ENCODE measurements at regions not wholly inside any gene's neighbourhood (a gene's known extent, or its start where the extent isn't known, plus 50 kb on each side); places are given as distances from the start of the nearest gene placed in this dataset.
A peak's percentile ranks its signal among the peaks of the same experiment; 100 is the strongest.
"Not testable (repeated sequence)": the region's sequence is repeated elsewhere in the genome, so short reads cannot be mapped to it uniquely, and the experiment has no call there.

DNA sequence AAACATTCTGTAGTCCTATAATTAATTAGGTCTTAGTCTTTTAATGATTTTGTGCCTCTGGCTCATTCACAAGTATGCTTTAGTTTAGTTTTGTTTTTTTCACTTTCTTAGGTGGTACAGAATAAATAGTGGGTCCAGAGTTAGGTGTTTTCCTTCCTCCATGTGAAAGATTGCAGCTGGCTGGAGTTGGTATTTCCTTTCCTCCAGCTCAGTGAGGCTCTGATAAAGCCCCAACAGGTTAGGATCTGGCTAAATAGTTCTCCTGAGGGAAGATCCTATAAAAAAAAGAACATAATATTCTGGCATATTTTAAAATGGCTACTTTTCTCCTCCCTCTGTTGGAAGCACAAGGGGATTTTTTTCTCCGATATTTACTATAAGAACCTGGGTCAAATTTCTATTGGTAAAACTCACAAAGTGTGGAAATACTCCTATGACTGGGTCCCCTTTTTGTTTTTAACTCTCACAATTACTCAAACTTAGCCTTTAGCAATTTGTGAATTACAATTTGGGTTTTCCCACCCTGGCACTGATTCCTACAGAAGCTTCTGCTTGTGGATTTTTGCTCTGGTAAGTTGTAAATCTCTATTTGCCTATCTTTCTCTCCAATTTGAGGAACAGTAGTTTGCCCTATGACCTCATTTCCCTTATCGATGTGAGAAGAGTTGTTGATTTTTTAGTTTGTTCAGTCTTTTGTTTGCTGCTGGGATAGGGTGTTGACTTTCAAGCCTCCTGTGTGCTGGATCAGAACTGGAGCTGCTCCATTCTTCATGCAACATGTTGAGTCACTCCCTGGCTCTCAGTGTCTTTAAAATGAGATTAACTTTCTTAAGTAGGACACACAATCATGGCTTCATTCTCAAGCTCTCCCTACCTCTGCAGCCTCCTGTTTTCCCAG is 500.9 kb downstream of the RNF144A start:
- no peak overlapping the region for H3K27ac ChIP-seq
- H3K4me3 ChIP-seq: no peak overlapping the region

DNA sequence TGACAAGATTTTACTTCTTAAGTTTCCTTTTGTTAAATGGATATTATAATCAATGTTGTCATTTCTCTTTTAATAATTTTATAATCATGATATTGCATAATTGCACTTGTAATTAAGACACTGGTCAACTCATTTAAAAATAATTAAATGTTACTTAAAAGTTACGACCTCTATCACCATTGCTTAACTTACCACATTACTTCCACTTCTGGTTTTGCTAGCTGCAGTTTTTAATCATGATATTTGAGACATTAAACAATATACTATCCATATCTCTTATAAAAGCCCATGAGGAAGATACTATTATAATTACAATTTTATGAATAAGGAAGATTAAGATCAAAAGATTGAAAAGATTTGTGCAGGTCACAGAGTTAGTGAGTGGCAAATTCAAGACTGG is 502.0 kb downstream of the RNF144A start:
- Histone ChIP-seq H3K27ac (no peak overlapping the region), H3K4me3 (no peak overlapping the region)

DNA sequence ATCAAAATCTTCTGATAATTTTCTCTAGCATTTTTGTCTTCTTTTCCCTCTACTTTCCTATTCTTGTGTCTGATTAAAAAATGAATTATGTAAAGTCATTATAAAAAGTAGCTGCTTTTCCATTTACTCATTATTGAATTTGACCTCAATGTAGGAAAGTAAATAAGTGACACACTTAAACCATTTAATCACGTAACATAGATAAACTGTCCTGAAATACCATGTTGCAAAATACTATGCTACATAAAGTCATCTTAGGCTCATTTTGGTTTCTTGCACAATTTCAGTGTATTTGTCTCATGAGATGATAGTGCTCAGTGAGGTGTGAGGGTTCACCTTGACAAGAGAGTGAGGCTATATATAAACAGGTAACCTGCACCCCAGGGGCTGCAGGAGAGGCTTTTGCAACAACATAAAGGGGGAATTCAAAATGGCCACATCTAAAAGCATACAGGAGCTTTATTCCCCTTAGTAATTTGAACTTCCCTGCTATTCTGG is 502.7 kb downstream of the RNF144A start:
- Histone ChIP-seq H3K4me3 (no peak overlapping the region), H3K27ac (no peak overlapping the region)

DNA sequence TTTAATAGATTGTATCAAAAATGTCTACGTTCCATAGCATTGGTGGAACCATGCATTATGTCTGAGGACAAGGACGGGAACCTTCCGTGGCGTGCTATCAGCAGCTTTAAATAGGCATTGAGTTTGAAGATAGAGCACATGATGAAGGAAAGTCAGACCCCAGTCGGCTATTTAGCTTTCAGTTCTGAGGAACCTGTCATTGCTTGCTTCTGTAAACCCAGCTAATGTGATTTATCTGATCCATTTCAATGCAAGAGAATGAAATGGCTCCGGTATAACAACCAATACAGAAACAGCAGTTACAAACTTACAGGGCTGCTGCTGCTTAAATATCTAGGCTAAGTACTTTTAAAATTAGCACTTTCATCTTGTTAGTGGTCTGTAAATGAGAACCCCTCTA is 503.3 kb downstream of the RNF144A start:
- H3K27ac ChIP-seq: no peak overlapping the region
- no peak overlapping the region for H3K4me3 ChIP-seq

- H3K4me3 ChIP-seq: no peak overlapping the region
These were observed 507.3 kb downstream of the RNF144A start for GRCh38 chr2:7424481-7424880.

GRCh38 chr2:7427293-7428060 is 510.3 kb downstream of the RNF144A start:
- H3K27ac ChIP-seq: peak overlapping the region in 1 of 21 experiments; percentile 8
- H3K4me3 ChIP-seq: no peak overlapping the region

More at GRCh38 chr2:7424481-7424880, 507.3 kb downstream of the RNF144A start:
- no peak overlapping the region for H3K27ac ChIP-seq

DNA sequence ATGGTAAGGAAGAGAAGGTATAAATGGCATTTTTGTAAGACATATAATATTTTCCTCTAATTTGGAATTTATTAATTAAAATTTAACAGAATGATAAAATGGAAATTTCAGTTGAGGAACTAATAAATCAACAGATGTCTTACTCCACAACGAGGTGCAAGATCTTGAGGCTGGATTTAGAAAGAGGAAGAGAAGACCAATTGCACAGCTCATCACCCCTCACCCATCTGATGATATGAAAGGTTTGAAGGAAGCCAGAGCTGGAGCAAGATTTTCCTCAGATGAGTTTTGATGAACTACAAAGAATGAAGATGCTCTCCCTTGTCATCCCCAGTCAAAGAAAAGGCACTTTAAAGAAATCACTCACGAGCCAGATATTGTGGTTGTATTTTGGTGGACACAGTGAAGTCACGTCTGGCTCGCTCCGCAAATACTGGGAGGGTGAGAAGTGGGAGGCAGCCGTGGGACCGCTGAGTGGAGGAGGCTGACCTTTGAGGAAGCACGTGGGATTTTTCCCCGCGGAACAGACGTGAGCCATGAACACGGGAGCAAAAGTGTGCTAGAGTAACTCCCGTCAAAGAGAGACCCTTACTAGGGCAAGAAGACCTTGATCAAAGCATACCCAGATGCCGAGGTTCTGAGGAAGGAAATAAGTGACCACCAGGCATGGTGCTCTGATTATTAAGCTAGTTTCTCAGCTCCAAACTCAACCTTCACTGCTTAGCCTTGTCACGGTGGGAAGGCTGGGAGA is 511.4 kb downstream of the RNF144A start:
- H3K4me3 ChIP-seq: no peak overlapping the region
- H3K27ac ChIP-seq: peak overlapping the region in 2 of 21 experiments; percentile 7 to 59

DNA sequence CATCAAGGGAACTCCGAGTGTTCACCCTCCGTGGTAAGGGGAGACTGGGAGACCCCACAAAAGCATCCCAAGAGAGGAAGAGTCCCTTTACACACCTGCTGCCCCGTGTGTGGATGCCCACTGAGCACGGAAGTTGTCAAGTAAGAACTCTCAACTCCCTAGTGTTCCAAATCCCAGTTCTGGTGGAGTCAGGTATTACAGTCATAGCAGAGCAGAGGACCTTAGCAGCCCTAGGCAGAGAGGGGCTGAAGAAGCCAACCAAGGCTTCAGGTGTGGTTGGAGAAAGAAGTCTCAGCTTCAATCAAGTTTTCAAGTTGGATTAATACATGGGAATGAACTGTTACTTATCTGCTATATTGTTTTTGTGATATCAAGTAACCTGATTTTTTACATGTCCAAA is 512.5 kb downstream of the RNF144A start:
- H3K27ac ChIP-seq: peak overlapping the region in 1 of 21 experiments; percentile 59
- H3K4me3 ChIP-seq: no peak overlapping the region

DNA sequence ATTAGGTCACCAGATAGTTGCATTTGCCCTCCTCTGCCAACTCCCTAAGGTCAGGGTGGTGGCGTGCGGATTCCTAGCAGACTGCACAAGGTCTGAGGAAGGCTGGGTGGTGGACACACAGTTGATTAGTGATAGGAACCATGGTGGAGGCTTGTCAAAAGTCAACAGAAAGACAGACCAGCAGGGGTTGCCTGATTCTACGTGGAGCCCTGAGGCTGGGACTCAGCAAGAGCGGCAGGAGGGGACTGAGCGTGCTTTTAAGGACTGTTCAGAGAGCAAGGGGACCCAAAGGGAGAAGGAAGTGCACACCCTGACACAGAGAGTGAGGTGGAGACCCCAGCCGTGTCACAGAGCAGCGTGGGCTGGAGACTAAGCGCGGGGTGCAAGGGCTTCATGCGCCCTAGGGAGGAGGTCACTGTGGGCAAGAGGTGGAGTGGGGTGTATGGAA is 513.2 kb downstream of the RNF144A start:
- Histone ChIP-seq H3K4me3 (peak overlapping the region in 3 of 7 experiments; percentile 16 to 36 (median 28)), H3K27ac (peak overlapping the region in 14 of 21 experiments; percentile 1 to 85 (median 60))

- H3K27ac ChIP-seq: peak overlapping the region in 15 of 21 experiments; percentile 1 to 85 (median 59)
- H3K4me3 ChIP-seq: peak overlapping the region; percentile 13 to 36 (median 23)
These were observed 513.8 kb downstream of the RNF144A start for GRCh38 chr2:7430869-7431641.

GRCh38 chr2:7432436-7432835 is 515.2 kb downstream of the RNF144A start:
- Histone ChIP-seq H3K4me3 (no peak overlapping the region), H3K27ac (no peak overlapping the region)

DNA sequence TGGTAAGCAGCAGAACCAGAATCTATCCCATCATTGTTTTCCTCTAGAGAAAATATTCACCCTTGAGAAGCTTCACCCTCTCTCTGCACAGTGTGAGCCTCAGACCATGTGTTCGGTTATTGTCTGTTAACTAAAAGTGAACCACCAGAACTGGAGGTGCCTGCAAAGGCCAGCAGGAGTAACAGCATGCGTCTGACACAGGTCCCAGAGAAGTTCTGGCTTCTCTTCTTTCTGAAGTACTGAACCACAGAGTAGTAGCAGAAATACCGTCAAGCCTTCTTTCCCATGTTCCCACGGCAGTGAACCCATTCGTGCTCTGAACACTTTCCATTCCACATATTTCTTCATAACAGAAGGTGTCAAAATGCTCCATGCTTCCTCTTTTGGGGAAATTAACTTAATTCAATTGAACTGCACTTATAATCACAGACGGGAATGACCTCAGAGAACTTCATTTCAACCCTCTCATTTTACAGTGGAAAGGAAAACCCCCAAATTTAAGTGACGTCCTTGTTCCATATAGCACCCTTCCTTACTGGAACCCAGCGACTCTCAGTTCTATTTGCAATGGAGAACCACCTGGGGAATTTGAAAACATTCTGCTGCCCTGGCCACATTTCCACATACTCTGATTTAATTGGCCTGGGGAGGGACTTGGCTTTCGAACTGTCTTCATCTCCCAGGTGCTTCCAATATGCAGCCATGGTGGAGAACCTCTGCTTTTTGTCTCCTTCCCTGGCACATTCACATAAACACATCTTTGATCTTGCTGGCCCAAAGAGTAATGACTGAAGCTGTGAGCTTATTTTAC is 519.1 kb downstream of the RNF144A start:
- Histone ChIP-seq H3K27ac (peak overlapping the region in 2 of 21 experiments; percentile 52 to 67), H3K4me3 (no peak overlapping the region)

GRCh38 chr2:7437141-7437540 is 519.9 kb downstream of the RNF144A start:
- no peak overlapping the region for H3K4me3 ChIP-seq
- H3K27ac ChIP-seq: peak overlapping the region in 2 of 21 experiments; percentile 51 to 52

DNA sequence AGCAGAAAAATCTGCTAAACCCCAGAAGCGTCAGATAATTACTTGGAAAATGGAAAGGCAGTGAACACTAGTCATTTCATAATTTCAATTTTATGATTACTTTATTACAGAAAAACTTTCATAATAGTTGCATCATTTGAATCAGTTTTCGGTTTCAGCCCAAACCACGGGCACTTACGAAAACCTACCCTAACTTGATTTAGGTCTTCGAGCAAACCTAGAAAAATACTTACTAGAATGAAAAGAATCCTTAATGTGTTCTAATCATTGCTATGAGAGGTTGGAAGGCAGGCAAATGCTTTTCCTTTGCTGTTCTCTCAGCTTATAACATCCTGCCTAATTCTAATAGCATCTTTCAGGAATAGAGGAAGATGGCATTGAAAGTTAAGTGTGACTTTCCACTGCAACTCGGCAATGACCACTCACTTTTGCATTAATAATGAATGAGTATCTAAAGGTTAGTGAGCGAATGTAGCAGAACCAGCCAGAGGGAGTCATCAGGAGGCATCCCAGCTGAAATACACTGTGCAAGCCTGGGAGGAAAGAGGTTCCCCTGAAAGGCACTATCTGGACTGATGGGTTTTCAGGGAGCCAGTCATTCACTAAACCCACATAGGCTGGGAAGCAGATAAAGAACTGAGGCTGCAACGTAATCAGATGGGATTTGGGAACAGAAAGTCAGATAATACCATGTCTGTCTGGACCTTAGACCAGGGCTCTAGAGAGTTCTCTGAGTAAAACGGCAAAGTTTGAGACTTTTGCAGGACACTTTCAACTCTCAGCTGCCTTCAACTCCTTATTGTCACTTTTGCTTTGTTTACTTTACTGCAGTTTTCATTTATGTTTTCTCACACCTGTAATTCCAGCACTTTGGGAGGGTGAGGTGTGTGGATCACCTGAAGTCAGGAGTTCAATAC is 520.8 kb downstream of the RNF144A start:
- Histone ChIP-seq H3K27ac (peak overlapping the region in 6 of 21 experiments; percentile 16 to 52 (median 34)), H3K4me3 (no peak overlapping the region)

DNA sequence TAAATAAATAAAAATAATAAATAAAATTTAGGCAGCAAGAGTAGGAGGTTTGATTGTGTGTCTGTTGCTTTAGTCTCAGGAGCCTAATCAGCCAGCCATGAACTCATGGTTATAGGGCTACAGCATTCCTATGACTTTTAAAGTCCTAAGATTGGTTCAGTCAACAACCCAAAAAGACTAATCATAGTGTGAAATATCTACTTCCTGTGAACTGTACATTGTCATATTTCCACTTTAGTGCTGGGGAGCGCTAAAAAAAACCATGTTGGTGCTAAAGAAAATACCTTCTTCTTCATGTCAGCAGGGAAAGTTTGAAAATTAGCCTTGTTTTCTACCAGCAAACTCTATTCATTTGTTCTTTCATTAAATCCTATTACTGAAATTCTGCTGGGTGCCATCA is 521.6 kb downstream of the RNF144A start:
- Histone ChIP-seq H3K4me3 (no peak overlapping the region), H3K27ac (peak overlapping the region in 3 of 21 experiments; percentile 27 to 45 (median 36))

- Histone ChIP-seq H3K4me3 (no peak overlapping the region), H3K27ac (no peak overlapping the region)
These were observed 523.8 kb downstream of the RNF144A start for GRCh38 chr2:7440977-7441376.

DNA sequence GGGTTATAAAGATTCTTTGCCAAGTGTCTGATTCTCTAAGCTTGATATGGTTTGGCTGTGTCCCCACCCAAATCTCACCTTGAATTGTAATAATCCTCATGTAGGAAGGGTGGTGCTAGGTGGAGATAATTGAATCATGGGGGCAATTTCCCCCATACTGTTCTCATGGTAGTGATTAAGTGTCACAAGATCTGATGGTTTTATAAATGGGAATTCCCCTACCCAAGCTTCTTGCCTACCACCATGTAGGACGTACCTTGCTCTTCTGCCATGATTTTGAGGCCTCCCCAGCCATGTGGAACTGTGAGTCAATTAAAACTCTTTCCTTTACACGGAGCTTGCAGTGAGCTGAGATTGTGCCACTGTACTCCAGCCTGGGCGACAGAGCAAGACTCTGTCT is 524.6 kb downstream of the RNF144A start:
- not testable (repeated sequence) for H3K4me3 ChIP-seq, H3K27ac ChIP-seq
